NOMO-1 treated with DMSO at 0.1 percent for 48 hours (cell line): ENCODE measurements at regions not wholly inside any gene's neighbourhood (a gene's known extent, or its start where the extent isn't known, plus 50 kb on each side); places are given as distances from the start of the nearest gene placed in this dataset.
A peak's percentile ranks its signal among the peaks of the same experiment; 100 is the strongest.

ENCODE experiments used
- DNase-seq: peaks from one replicate; lab custom pipeline; 2025; ENCODE audit not compliant: unreplicated experiment; lab: John Stamatoyannopoulos, UW

GRCh38 chr7:25893436-25893835 lies 258.6 kb upstream of the NFE2L3 start:
- no peak for DNase-seq

DNA sequence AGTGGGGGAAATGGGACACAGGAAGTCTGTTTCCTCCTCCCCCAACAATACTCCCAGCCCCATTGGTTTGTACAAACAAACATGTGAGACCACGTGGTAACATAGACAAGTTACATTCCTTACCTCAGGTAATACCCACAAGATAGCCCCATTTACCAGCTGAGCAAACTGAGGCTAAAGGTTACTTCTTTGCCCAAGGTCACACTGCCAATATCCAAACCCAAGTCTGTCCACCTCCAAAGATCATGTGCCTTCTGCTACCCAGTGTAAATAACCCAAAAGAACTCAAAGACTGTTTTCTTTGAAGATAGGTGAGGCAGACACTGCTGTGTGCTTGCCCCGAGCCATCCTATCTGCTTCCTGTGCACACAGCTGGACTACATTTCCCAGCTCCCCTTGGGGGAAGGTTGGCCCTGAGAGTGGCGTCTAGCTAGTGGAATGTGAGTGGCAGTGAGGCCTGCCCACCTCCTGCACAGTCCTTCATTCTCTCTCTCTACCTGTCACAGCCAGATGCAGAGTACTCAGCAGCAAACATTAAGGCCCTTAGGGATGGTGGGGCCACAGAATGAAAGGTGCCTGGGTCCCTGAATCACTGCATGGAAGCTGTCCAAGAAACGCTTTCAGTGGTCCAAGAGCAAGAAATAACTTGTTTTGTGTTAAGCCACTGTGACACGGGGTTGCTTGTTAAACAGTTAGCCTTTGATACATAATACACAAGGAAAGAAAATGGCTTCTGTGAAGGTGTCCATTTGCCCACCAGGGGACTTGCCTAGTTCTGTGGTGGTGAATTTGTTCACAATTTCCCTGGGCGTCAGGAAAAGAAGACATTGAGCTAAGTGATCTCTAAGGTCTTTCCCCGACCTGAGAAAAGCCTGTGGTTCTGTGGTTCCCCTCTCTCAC lies 257.7 kb upstream of the NFE2L3 start:
- DNase-seq, result peak; percentile 3

DNA sequence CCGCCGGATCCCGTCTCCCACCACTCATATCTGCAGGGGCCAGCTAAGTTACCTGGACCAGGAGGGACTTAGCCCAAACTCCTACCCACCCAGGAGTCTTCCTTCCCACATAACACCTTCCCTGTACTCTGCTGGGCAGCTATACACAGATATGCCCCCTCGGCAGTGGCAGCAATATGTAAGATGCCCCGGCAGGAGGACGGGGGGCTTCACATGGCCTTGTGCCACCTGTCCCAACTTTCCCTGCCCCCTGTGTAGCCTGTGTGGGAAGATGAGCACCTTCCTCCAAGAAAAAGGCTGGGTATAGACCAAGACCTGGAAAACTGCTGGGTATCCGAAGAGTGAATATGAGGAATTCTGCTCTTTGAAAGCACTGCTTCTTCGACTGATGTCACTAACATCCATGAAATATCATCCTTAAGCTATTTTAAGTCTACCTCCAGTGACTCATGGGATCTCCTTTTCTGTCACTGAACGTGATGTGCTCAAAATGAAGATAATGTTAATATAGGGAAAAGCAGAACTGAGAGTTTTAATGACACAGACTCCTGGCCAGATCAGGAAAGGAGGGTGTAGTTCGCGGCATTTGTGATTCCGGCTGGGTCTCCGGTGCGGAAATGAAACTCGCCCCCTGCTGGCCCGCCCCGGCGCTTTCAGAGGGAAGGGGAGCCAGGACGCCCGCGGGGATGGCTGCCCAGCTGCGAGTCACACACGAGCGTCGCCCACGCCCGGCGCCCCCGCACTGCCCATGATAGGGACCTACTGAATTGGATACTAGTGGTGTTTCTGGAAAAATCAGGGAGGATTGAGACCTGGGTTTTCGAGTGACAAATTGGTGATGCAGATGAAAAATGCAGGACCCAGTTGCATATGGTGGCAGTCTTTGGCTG lies 256.9 kb upstream of the NFE2L3 start:
- peak; percentile 98 for DNase-seq

- no peak for DNase-seq
Observed at GRCh38 chr7:25895792-25896171, 256.2 kb upstream of the NFE2L3 start.

GRCh38 chr7:25897261-25897782 lies 254.7 kb upstream of the NFE2L3 start:
- peak; percentile 6 for DNase-seq

DNA sequence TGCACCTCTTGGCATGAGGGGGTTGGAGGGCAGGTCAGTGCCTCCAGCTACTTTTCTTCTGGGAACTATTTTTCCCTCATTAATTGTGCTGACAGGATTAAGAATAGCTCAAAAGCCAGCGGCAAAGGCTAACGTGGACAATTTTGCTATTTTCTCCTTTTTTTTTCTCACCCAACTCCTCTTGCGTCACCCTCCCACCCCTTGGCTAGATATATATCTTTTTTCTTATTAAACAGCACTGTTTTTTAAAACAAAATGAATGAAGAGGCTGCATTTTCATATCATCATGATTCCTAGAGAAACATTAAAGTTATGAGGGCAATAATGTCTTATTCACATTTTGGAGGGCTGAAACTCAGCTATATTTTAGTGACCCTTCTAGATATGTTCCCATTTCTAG lies 251.8 kb upstream of the NFE2L3 start:
- no peak for DNase-seq

DNA sequence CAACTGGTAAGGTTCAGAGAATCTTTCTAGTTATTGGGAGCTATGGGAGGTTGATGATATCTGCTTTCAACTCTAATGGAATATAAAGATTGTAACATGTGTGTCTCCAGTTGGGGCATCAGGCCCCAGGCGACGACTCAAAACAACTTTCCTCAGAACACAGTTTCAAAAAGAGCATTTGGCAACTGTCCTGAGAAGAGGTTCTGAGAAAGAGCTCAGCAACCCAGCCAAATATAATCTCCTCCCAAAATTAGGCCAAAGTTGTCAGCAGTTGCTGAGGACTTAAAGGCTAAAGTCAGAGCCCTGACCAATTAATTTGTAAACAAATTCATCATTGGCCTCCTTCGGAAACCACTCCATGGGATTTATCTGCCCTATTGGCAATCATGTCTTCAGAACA lies 251.1 kb upstream of the NFE2L3 start:
- DNase-seq, result no peak

DNA sequence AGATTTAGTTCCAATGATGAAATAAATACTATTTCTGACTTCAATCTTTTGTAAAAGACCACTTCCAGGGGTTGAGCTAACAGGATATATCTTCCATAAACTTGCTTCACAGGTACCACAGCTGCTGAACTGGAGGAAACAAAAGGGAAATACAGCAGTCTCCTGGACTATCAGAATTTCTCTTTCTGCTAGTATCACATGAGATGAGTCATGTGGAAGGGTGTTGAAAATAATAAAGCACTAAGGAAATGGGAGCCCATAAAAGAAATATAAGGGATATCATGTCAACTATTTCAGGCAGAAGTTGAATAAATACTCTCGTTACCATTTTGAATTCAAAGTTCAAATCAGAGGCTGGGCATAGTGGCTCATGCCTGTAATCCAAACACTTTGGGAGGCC lies 250.3 kb upstream of the NFE2L3 start:
- DNase-seq, result no peak

- DNase-seq, result no peak
Observed at GRCh38 chr7:25906003-25906402, 246.0 kb upstream of the NFE2L3 start.

DNA sequence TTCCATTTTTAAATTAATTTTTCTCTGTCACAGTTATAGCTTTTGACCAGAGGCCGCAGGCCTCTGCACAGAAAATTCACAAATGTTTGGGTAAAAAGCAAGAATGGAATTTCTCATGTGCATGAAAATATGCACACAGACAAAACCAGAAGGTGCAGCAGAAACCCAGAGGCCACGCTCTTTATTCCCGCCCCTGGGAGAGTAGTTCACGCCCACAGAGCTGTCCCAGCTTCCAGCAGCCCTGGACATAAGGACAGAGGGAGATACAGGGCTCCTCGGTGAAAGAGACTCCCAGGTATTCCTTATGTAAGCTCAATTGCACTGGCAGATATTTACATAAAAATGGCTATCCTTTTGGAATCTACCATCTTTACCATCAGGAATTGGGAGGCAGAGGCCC lies 245.2 kb upstream of the NFE2L3 start:
- no peak for DNase-seq

GRCh38 chr7:25907214-25907613 lies 244.8 kb upstream of the NFE2L3 start:
- DNase-seq, result no peak

DNA sequence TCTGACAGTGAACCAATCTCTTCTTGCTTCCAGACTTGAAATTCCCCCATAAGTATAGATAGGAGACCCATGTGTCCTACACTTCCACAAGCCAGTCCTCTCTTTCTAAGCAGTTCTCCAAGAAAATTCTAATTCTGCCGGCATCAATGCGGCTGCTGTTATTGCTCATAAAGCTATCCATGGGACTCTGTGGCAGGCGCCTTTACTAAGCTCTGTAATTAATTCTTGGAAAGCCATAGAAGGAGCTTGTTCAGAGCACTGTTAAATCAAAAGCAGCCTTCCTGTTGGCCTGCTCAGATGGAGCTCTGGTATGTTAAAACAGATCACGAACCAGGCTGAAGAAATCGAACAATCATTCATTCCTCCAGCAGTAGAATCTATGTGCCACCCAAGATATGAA lies 244.3 kb upstream of the NFE2L3 start:
- DNase-seq, result no peak

- DNase-seq, result no peak
Observed at GRCh38 chr7:25908154-25908949, 243.6 kb upstream of the NFE2L3 start.

DNA sequence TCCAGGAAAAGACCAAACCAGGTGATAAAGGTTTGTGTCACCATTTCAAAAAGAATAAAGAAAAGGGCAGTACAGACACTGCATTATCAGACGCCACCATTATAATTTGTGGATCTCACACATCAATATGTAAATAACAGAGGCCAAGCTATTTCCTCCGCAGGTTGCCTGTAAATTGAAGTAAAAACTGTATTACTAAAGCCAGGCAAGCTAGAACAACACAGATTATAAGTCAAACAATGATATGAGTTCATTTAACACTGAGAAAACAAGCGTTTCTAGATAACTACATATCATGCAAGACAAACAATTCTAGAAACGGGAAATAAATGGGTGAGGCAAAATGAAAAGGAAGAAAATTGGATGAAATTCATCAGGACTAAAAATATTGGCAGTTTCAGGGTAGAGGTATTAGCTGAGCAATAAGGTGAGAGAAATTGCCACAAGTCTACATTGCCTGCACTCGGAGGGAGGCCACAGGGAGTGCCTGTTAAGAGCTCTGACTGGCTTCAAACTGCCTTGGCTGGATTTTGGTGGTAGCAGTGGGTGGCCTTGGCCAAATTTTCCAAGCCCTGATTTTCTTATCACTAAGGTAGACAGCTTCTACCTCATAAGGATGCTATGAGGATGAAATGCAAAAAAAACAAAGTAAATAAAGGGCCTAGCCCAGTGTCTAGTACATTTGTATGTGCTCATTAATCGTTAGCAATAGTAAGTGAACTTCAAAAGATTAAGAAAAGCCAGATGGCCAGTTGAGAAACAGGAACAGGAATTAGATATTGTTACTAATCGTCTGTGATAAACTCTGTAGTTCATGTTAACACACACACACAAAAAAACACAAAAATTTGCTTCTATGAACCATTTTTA lies 240.0 kb upstream of the NFE2L3 start:
- no peak for DNase-seq

GRCh38 chr7:25913598-25914224 lies 238.3 kb upstream of the NFE2L3 start:
- DNase-seq, result peak; percentile 3

DNA sequence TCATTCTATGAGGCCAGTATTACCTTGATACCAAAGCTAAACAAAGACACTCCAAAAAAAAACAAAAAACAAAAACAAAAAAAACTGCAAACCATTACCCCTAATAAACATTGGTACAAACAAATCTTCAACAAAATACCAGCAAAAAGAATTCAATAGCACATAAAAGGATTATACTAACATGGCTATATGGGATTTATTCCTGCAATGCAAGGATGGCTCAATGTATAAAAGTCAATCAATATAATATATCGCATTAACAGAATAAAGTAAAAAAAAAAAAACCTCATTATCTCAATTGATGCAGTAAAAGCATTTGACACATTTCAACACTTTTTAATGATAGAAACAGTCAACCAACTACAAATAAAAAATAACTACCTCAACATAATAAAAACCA lies 233.3 kb upstream of the NFE2L3 start:
- no peak for DNase-seq

GRCh38 chr7:25922296-25922695 lies 229.7 kb upstream of the NFE2L3 start:
- DNase-seq, result no peak

DNA sequence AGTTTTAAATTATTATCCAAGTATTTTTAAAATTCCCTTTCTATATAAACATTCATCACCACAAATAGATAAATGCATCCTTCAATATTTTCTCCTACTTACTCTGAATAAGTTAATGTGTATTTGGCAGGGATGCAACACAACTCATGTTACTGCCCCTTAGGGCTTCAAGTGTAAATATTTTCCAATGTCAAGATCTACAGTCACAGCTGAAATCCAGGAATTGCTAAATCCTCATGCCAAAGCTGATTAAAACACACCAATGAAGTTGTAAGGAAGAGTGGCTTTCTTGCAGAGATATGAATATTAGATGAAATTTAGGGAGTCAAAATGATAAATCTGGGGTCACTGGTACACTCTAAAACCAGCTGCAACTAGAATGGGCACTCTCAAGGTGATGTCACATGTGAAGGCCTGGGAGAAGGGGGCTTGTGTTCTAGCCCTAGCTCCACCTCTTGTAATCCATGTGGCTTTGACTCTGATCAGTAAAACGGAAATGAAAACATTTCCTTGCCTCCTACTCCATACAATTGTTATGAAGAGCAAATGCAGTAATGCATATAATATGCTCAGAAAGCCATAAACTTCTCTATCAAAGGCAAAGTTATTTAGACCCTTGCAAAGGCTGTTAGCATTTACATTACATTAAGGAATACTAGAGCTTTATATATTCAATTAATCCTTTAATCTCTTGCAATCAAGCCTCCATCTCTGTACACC lies 228.1 kb upstream of the NFE2L3 start:
- DNase-seq, result no peak

DNA sequence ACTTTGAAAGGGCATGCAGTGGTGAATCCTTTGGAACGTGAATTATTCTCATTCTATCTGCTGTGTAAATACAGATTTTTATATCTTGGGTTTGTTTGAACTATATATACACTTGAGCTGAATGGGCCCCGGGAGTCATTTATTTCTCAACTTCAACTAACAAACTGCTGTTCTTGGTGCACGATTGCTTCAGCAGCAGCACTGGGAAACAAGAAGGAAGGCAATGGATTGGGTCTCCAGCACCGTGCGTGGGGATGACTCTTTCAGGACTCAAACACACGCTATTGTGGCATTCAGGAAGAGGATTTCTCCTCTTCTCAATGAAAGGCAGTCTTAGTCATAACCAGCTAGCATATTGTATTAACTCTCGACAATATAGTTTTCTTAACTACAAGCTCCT lies 226.0 kb upstream of the NFE2L3 start:
- DNase-seq, result peak; percentile 85
